Cerebellar cortex (tissue), 1 donor: ENCODE measurements at regions not wholly inside any gene's neighbourhood (a gene's known extent, or its start where the extent isn't known, plus 50 kb on each side); places are given as distances from the start of the nearest gene placed in this dataset.

ENCODE experiments used
- DNase-seq: peaks from one replicate; pipeline ENCODE4 v3.0.0-alpha.2; 2015; ENCODE audit warnings: low spot score

DNA sequence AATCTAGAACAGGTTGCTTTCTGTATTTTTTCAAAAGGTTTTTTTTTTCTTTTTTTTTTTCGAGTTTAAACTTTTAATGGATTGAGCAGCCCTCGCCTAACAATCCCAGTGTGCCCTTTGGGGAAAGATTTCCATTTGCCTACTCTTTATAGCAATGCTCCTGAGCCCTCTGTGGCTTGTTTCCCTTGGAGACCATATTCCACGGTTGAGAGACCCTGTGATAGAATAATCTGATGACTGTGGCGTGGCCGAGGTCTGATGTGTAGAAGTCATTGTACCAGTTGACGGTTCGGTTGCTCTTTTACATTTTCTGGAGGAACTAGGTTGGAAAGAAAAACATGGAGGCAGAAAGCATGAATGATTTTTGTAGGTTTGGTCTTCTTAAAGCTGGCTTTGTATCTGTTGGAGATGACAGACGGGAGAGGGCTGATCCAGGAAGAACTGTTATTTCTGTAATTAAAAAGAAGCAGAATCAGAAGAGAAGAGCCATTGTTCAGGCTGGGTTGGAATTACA, 305.7 kb upstream of the NRIP1 start:
- DNase-seq, result no peak

DNA sequence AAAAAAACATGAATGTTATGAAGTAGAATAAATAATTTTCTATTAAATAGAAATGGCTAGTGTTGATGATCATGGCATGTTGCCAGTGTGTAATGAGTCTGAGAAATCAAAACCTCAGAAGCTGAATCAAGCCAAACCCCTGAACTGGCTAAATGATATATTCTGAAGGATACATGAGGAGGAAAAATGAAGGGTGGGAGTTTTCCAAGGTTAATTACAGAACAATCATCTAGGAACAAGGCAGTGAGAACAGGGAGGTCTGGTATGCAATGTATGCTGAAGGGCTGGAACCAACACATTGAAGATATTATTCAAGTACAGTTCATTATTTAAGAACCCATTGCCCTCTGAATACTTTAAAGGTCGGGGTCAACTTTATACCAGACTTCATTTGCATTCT, 309.1 kb upstream of the NRIP1 start:
- no peak for DNase-seq

DNA sequence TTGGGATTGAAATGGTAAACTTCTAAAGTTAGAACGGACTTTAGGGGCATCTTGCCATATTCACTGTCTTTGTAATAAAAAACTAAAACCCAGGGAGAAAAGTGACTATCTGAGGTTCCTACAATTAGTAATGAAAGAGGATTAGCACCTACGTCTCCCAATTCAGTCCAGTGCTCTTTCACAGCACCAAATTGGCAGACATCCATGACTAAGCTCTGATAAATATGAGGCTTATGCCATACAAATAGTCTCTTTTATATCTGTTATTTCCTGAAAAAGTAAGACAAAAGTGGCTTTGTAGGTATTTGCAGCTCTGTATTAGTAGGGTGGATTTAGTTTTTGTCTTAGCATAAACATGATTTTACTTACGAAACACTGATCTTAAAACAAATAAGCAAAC, 315.0 kb upstream of the NRIP1 start:
- DNase-seq, result no peak

DNA sequence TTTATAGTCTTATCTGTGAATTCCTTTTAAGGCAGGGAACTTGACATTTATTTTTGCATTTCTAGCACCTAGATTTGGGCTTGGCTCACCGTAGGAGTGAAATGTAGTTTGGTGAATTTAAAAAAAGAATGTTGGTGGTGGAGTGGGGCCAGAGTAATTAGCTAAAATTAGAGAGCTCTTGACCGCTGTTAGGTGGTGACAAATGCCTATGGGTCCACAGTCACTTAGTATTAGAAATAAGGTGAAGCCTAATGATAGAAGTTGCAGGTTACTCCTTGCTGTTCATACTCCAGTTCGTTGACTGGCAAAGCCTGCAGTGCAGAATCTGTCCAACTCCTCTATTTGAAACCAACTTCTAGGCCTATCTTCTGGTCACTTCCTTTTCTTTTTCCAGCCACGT, 318.8 kb upstream of the NRIP1 start:
- no peak for DNase-seq

DNA sequence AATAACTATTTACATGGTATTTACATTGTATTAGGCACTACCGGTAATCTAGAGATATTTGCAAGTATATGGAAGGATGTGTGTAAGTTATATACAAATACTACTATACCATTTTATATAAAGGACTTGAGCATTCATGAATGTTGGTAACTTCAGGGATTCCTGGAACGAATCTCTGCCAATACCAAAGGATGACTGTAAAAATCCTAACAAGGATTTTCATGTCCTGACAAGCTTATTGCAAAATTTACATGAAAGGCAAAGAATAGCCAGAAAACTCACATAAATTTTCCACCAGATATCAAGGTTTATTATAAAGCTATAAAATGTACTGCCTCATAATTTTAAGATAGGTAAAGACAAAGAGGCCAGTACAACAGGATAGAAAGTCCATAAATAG, 325.2 kb upstream of the NRIP1 start:
- DNase-seq, result no peak

DNA sequence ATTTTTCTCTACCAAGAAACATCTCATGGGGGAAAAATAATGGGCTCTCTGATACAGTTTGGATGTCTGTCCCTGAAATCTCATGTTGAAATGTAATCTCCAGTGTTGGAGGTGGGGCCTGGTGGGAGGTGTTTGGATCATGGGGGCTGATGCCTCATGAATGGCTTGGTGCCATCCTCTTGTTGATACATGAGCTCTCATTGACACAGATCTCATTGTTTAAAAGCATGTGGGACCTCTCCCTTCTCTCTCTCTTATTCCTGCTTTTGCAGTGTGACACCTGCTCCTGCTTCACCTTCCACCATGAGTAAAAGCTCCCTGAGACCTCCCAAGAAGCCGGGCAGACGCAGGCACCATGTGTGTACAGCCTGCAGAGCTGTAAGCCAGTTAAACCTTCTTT, 332.5 kb upstream of the NRIP1 start:
- DNase-seq, result no peak

DNA sequence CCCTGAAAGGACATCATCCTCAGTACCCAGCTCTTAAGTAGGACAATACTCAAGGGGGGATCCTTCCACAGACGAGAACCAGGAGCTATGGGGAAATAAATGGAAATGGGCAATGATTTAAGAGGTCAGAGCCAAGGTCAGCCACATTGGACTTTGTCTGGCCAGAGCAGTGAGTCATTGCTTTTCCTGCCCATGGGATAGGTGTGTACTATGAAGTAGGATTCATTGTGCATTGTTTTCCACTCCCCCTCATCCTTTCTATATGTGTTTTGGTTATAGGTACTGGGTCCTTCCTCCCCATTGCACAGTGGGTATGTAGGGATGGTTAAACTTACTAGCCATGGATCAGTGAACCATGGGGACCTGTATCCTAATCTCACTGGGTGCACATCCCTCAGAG, 328.9 kb upstream of the USP25 start:
- no peak for DNase-seq

DNA sequence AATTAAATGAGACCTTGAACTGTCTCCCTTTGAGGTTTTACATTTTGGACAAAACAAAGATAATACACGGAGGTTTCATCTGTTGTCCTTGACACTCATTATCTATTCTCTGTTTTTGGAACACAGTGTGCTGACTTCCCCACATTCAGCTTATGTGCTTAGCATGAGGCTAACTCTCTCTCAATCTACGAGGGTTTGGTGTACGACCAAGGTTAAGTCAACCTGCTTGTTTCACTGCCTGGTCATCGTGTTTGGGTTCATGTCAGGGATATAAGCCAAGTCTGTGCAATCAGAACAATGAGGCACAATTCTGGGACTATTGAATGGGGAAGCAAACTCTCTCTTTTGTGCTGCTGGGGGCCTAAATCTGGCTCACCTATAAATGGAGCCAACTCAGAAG, 328.5 kb upstream of the USP25 start:
- DNase-seq, result no peak

DNA sequence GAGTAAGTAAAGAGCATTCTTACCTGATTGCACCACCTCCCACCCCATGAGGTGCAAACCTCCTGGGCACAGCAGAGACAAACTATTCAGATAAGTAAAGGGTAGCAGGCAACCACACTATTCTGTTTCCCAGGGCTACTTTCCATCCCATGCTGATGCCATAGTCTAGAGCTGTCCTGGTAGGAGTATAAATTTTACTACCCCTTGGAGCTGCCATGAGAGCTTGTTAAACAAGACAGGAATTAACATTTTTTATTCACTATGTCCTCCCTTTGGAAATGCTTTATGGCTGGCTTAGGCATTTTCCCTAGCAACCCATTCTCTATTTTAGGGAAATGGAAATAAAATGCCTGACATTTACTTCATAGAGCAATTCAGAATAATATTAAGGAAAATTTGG, 324.6 kb upstream of the USP25 start:
- no peak for DNase-seq

DNA sequence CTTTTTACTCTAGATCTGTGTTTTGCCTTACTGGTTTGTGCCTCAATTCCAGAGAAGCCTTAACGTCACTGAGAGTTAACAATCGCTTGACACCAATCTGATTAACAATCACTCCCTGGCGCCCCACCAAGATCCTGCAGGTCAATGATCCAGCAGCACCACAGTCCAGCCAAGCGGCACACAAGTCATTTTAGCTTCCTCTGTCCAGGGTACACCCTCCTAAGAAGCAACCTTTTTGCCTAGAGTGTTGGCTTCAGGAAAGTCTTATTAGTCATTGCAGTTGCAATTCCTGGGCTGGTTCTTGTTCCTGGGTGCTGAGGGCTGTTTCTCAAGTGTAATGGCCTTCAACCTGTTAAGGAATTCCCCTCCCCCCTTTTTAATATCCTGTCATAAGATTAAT, 323.0 kb upstream of the USP25 start:
- DNase-seq, result no peak

DNA sequence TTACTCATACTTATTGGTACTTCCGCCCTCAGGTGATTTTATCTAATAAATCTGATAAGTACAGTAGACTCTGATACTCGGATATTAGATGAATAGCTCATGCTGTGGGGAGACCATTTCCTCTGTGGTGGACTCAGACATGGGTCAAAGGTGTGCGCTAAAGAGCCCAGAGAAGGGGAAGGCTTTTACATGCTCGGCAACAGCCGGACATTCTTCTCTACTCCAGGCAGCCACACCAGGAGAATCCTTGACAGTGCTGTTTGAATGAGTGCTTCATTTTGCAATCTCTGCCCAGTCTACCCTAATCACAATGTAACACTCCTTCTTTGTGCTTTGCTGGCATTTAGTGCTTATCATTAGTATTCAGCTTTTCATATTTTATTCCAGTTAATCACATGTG, 322.2 kb upstream of the USP25 start:
- no peak for DNase-seq

DNA sequence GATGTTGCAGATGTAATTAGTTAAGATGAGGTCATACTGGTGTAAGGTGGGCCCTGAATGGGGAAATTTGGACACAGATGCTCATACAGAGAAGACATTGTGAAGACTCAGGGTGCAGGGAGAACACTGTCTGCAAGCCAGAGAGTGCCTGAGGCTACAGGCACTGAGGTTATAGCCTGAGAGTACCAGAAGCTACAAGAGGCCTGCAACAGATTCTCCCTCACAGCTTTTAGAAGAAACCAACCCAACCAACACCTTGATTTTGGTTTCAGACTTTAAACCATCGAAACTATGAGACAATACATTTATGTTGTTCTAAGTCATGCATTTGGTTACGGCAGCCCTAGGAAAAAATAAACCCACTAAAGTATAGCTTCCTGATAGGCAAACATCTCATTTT, 321.7 kb upstream of the USP25 start:
- DNase-seq, result no peak

DNA sequence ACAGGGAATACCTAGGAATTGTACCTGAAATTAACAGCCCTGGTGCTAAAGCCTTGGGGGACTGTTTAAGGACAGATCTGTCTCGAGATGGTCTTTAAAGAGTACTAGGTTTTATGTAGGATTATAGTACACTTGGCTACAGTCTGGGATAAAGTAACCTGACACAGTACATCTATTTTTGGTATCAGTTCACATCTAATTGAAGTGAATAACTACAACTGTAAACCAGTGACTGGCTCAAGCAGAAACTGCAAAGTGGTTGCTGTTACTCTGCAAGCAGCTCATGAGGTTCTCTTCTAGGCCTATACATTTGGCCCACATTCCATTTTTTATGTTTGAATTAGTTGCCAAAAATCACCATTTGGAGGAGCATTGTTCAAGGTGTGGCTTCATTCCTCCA, 320.8 kb upstream of the USP25 start:
- no peak for DNase-seq

DNA sequence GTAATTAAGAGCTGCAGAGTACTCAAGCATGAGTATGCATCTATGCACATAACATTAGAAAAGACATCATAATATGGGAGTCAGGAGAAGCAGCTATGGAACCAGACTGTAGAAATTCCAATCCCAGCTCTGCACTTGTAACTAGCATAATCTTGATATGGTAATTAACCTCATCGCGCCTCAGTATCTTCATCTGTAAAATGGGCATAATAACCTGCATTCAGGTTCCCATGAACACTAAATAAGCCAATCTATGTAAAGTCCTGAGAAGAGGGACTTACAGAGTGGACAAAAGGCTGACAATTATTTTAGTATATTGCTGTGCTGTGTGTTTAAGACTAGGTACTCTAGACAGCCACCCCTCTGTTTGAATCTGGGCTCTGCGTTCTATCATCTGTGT, 318.9 kb upstream of the USP25 start:
- no peak for DNase-seq

DNA sequence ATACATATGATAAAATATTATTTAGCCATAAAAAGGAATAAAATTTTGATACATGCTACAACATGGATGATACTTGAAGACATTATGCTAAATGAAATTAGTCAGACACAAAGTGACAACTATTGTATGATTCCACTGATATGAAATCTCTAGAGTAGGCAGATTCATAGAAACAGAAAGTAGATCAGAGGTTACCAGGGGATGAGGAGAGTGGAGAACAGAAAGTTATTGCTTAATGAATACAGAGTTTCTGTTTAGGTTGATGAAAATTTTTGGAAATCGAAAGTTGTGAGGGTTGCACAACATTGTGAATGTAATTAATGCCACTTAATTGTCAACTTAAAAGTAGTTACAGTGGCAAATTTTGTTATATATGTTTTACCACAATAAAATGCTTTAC, 315.7 kb upstream of the USP25 start:
- DNase-seq, result no peak

DNA sequence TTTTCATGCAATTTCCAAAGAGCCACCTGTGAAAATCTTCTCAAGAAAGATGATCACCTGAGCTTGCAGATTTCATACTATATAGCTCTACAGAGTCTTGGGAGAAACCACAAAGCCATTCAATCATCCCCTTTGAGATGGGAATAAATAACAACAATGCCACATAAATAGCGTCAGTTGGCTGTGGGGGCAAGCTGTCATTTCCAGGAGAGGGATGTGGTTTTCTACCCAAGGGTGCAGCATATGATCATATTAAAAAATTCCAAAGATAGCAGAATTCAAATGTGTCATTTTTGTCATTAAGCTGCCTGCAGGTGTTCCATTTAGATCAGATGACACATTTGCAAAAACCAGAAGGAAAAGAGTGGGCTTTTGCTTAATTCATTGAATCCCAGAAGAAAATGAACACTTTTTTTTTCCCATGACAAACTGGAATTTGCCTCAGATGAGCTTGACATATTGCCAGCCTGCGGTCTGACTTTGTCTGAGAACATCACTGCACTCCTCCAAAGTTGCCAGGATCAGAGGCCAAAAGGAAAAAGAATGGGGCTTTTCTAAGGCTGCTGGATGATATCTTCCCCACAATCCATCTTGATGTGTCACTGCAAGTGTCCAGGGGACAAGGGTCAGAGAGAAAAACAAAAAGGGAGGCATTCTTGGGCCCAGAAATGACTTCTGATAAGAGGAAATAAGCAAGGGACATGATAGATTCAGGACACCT, 314.1 kb upstream of the USP25 start:
- DNase-seq, result no peak

DNA sequence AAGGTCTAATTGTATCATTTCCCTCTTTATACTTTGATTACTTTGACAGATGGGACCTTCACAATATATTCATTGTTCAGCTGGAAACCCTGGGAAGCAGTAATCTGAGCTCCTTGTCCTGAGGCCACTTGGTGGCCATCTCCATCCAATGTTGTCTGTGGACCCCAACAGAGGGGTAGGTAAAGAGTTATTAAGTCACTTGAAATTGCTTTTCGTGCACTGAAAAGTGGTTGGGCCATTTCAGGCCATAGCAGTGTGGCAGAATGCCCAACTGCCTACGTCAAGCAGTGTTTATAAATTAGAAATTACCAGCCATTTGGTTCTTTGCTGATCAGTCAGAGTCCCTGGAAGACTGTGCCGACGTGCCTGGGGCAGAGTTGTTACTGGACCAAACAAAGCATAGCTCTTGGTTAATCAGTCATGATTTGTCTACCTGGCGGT, 308.3 kb upstream of the USP25 start:
- DNase-seq, result no peak

DNA sequence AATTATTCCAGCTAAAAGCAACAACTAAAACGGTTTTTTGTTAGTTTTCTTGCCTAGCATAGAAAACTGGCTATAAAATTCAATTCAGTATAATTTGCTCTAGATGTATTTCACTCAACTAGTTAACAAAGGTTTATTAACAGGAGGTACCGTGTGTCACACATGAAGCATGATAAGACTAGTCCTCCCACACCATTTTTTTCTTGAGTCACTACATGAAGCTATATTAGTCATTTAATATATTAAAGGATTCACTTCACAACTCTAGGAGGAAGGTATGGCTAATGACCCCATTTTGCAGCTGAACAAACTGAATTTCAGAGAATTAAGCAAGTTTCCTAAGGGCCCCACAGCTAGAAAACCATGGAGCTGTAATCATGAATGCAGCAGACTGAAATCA, 307.8 kb upstream of the USP25 start:
- DNase-seq, result no peak

DNA sequence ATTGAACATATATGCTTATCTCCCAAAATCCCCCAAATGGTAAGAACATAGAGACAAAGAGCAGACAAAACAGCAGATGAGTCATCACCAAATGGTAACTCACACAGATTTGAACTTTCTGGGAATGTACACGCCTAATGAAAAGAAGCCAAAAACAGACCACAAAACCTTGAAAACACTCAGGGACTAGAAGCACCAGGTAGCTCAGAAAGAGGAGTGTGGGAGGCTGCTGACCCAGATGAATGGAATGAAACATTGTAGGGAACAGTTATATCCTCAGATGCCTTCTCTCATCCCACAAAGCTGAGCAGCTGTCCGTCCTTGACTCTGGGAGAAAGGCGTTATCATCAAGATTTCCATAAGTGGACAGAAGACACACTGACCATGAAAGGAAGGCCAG, 307.0 kb upstream of the USP25 start:
- DNase-seq, result no peak

DNA sequence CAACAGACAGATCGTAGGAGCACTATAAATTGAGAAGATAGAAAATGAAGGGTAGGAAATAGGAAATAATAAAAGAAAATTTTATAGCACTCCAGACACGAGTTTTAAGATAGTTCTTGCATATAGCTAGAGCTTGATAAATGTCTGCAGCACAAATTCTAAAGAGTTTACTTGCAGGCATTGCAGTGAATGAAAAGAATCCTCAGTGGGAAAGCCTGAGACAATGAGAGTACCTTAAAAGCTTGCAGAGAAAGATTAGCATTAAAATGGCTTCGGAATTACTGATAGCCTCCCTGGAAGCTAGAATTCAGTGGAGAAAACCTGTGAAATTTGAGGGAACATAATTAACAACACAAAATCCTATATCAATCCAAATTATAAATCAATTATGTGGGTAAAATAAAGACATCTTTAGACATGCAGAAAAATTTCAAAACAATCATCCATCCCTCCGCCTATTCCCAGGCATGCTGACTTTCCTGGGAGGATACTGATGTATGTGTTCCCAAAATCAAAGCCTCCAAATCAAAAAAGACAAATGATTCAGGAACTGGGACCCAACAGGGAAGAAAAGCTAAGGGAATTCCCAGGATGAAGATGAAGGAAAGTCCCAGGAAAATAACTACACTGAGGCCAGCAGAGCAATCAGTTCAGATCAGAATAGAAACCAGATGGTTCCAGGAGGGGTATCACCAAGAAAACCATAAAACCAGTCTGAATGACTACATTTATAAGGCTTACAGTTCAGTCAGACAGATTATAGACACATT, 305.9 kb upstream of the USP25 start:
- no peak for DNase-seq

DNA sequence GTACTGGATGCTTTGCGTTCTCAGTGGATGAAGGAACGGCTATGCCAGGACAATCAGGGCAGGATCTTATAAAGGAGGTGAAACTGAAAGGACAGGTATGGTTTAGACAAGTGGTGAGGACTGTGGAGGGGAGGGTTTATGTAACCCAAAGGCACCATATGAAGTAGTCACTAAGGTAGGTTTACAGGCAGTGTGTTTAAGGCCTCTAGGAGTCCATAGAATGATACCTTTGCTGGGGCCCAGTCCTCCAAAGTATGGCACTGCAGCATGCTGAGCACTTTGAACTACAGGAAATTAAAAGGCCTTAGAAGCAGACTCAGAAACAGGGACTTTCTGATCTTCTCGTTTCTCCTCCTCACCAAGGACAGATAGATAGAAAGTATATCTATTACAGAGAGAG, 304.7 kb upstream of the USP25 start:
- DNase-seq, result no peak

DNA sequence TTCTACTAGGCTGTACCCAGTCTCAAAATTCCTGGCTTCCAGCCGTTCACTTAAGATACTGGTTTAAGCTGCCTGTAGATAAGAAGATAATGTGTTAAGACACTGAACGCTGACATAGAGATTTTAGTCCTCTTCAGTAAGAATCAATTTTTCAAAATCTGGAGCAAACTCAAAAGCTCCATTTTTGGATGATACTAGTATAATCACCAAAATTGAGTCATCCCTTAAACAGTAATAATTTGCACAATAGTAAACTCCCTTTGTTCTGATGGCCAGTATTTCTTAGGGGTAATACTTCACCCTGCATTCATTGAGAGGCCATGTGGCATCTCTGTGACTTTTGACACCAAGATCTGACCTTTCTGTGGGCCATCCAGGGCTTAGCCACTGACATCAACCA, 299.8 kb upstream of the USP25 start:
- no peak for DNase-seq

DNA sequence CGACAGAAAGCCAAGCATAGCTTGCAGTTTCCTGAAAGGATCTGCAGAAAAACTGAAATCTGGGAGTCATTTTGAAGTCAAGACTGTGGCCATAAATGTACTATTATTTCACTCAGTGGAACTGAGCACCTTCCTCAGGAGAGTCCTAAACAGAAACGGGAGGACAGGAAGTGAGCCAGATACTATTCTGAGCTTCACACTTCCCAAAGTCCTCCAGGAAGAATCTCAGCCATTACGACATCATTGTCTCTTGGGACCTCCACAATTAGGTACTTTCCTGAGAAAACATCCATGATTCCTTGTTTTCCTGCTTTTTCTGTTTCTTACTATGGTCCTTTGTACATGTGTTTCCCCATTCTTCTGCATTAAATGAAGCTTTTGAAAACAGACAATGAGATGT, 299.2 kb upstream of the USP25 start:
- no peak for DNase-seq

DNA sequence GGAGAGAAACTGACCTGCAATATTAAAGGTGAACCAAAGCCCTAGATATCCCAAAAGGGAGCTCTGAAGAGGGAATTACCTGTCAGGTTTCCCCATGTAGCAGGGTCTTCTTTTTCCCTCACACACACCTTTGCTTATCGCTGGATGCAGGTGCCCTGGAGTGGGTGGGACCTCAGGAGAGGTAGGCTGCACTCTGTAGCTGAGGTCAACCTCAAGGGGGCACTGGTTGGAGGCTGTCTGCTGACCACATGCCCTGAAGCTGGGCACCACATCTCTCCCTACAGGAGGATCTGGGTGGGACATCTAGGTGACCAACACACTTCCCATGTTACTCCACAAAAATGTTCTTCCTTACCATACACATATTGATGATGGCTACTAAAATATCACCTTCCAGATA, 298.7 kb upstream of the USP25 start:
- no peak for DNase-seq
